ENCODE measurements at regions not wholly inside any gene's neighbourhood (a gene's known extent, or its start where the extent isn't known, plus 50 kb on each side); places are given as distances from the start of the nearest gene placed in this dataset.
"Not testable (repeated sequence)": the region's sequence is repeated elsewhere in the genome, so short reads cannot be mapped to it uniquely, and the experiment has no call there.

DNA sequence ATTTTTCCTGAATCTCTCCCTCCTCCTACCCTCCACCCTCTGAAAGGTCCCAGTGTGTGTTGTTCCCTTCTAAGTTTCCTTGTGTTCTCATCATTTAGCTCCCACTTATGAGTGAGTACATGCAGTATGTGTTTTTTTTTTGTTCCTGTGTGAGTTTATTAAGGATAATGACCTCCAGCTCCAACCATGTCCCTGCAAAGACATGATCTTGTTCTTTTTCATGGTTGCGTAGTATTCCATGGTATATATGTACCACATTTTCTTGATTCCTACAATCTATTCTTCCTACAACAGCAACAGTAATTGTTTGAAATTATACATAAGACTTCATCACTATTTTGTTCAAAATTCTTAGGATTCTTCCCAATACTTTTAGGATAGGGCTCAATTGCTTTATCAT is 1117.8 kb downstream of the GATA3 start:
- ATAC-seq (ENCODE audit: low FRiP score) (no peak), DNase-seq (ENCODE audit: low spot score) (no peak)
- TF ChIP-seq, protein P1, sequence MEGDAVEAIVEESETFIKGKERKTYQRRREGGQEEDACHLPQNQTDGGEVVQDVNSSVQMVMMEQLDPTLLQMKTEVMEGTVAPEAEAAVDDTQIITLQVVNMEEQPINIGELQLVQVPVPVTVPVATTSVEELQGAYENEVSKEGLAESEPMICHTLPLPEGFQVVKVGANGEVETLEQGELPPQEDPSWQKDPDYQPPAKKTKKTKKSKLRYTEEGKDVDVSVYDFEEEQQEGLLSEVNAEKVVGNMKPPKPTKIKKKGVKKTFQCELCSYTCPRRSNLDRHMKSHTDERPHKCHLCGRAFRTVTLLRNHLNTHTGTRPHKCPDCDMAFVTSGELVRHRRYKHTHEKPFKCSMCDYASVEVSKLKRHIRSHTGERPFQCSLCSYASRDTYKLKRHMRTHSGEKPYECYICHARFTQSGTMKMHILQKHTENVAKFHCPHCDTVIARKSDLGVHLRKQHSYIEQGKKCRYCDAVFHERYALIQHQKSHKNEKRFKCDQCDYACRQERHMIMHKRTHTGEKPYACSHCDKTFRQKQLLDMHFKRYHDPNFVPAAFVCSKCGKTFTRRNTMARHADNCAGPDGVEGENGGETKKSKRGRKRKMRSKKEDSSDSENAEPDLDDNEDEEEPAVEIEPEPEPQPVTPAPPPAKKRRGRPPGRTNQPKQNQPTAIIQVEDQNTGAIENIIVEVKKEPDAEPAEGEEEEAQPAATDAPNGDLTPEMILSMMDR (IDR thresholded peaks at IDR 0.05) = no peak

DNA sequence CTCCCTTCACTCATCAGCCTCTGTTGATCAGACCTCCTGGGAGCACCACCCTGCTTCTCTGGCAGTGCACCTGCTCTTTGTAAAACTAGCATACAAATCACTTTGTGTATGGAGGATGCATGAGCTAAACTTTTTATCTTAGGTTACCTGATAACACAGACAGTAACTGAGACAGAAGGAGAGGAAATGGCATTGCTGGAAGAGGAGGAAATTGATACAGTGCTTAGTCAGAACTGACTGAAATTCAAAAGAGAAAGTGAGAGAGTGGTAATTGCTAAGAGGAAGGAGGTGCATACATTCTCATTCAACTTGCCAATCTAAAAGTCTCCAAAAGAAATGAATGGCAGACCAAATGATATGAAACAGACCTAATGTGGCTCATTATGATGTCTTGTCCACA is 1120.7 kb downstream of the GATA3 start:
- DNase-seq (ENCODE audit: low spot score) (no peak), ATAC-seq (ENCODE audit: low FRiP score) (no peak)
- TF ChIP-seq, protein P1 (IDR thresholded peaks at IDR 0.05) = no peak

DNA sequence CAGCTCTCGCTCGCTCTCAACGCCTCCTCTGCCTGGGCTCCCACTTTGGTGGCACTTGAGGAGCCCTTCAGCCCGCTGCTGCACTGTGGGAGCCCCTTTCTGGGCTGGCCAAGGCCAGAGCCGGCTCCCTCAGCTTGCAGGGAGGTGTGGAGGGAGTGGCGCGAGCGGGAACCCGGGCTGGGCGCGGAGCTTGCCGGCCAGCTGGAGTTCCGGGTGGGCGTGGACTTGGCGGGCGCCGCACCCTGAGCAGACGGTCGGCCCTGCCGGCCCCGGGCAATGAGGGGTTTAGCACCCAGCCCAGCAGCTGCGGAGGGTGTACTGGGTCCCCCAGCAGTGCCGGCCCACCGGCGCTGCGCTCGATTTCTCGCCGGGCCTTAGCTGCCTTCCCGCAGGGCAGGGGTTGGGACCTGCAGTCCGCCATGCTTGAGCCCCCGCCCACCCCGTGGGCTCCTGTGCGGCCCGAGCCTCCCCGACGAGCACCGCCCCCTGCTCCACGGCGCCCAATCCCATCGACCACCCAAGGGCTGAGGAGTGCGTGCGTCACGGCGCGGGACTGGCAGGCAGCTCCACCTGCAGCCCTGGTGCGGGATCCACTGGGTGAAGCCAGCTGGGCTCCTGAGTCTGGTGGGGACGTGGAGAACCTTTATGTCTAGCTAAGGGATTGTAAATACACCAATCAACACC is 1128.9 kb downstream of the GATA3 start:
- ATAC-seq (ENCODE audit: low FRiP score); DNase-seq (ENCODE audit: low spot score): not testable (repeated sequence)

DNA sequence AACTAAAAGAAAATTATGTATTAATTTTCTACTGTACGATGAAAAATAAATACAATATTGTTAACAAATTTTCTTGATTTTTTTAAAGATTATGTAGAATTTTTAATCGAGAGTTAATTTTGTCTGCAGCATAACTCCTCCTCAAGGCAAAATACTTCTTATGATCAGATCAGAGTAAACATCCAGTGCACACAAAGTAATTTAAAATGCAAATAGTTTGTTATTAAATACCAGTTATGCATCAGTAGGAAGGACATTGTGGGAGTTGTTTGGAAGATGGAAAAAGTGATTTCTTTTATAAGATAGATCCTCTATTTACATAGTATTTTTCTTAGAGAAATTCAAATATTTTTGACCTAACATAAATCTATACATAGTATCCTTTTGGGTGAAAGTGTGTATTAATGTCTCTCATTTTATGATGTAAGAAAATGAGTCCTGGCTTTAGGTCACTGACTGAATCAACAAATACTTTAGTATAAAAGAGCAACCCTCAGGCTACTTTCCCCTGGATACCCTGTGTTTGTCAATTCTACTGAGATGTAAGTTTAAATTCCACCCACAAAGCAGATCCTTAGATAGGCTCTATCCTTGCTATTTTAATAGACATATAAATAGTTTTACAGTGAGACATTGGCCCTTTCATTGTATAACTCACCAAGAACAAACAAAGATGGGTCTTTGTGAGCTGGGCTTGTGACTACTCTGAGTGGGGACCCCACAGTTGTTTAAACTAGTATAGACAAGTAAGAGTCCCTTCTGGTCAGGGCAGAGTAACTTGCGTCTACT is 1133.7 kb downstream of the GATA3 start:
- ATAC-seq (ENCODE audit: low FRiP score) (no peak), DNase-seq (ENCODE audit: low spot score) (no peak)
- TF ChIP-seq, protein P1 (IDR thresholded peaks at IDR 0.05) = no peak

DNA sequence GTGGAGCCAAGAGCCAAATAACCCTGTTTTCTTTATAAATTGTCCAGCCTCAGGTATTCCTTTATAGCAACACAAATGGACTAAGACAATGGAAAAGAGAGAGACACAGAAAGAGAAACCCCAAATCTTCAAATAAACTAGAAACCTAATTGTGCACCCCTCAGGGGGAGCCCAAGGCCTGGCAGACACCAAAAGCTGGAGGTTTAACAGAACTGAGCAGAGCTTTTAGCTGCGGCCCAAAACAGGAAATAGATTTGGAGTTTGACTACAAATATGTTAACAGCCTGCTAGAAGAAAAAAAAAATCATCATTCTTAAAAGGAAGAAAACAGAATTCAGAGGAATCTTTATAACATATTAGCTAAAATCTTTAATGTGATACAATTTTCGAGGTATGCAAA is 1135.0 kb downstream of the GATA3 start:
- ATAC-seq (ENCODE audit: low FRiP score) = no peak
- TF ChIP-seq, protein P1 (IDR thresholded peaks at IDR 0.05) = no peak

DNA sequence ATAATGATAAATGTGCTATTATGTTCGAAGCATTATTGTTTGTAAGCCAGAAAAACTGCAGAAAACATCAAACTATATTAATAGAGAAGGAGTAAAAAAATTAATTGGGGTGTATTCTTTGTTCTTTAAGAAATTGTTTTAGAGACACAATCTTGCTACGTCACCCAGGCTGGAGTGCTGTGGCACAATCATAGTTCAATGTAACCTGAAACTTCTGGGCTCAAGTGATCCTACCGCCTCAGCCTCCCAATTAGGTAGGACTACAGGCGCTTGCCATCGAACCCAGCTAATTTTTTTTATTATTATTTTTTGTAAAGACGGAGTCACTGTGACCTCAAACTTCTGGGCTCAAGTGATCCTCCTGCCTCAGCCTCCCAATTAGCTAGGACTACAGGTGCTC is 1138.6 kb downstream of the GATA3 start:
- ATAC-seq (ENCODE audit: low FRiP score) (no peak), DNase-seq (ENCODE audit: low spot score) (no peak)
- TF ChIP-seq, protein P1 (IDR thresholded peaks at IDR 0.05) = no peak

More for the DNA sequence above, 1135.0 kb downstream of the GATA3 start:
- DNase-seq (ENCODE audit: low spot score) = no peak

DNA sequence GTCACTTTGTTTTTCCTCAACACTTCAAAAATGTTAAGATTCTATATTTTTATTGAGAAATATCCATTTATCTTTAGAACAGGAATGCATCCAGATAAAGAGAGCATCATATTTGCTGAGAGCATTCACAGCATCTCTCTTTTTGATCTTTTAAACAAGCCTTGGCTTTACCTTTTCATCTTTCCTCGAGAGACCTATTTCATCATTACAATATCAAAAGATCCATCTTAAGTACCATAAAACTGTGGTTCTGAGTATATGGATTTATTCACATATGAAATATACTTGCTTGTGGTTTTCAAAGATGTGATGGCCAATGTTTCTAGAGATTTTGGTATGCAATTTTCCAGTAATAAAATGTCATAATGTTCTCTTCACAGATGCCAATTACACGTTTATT is 1140.9 kb downstream of the GATA3 start:
- TF ChIP-seq, protein P1 (IDR thresholded peaks at IDR 0.05) = no peak
- DNase-seq (ENCODE audit: low spot score) (no peak), ATAC-seq (ENCODE audit: low FRiP score) (no peak)
